SK-N-MC (cell line): ENCODE measurements at regions not wholly inside any gene's neighbourhood (a gene's known extent, or its start where the extent isn't known, plus 50 kb on each side); places are given as distances from the start of the nearest gene placed in this dataset.

Source experiments
- EZH2 ChIP-seq: fragments of 200-600 bp; sonication (generic); IDR thresholded peaks from one replicate; pipeline ENCODE4 v1.6.1; 2017; ENCODE audit warnings: antibody characterized with exemption
- POLR2AphosphoS5 ChIP-seq: IDR thresholded peaks from 2 replicates; pipeline ENCODE4 v1.6.1; 2012; ENCODE audit warnings: mild to moderate bottlenecking, low read depth, low read length, borderline replicate concordance

DNA sequence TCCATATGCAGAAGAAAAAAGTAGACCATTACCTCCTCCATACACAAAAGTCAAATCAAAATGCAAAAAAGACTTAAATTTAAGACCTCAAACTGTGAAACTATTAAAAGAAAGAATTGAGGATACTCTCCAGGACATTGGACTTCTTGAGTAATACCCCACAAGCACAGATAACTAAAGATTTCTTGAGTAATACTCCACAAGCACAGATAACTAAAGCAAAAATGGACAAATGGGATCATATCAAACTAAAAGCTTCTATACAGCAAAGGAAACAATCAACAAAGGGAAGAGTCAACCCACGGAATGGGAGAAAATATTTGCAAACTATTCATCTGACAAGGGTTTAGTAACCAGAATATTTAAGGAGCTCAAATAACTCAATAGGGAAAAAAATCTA is 427.9 kb downstream of the CCDC91 start:
- TF ChIP-seq POLR2AphosphoS5 (no peak), EZH2 (no peak)
